GM21526 (cell line): ENCODE measurements at regions not wholly inside any gene's neighbourhood (a gene's known extent, or its start where the extent isn't known, plus 50 kb on each side); places are given as distances from the start of the nearest gene placed in this dataset.

Experiments used
- ATAC-seq: cut with Tn5 transposase; IDR thresholded peaks from one replicate; pipeline ENCODE4 v1.9.1; 2021; ENCODE audit warnings: moderate library complexity; ENCODE audit not compliant: unreplicated experiment, low FRiP score

- no peak for ATAC-seq
These were observed 1768.2 kb upstream of the WWC1 start for GRCh38 chr5:166523206-166523605.

- no peak for ATAC-seq
These were observed 1762.2 kb upstream of the WWC1 start for GRCh38 chr5:166529200-166529599.

- no peak for ATAC-seq
These were observed 1758.8 kb upstream of the WWC1 start for GRCh38 chr5:166532456-166533220.

GRCh38 chr5:166535641-166536040 lies 1755.8 kb upstream of the WWC1 start:
- ATAC-seq = no peak

GRCh38 chr5:166540156-166540555 lies 1751.3 kb upstream of the WWC1 start:
- no peak for ATAC-seq

GRCh38 chr5:166551384-166551783 lies 1740.1 kb upstream of the WWC1 start:
- no peak for ATAC-seq

GRCh38 chr5:166553778-166554177 lies 1737.7 kb upstream of the WWC1 start:
- ATAC-seq = no peak

GRCh38 chr5:166561759-166562158 lies 1729.7 kb upstream of the WWC1 start:
- ATAC-seq = no peak

- ATAC-seq = no peak
These were observed 1729.2 kb upstream of the WWC1 start for GRCh38 chr5:166562246-166562645.

- ATAC-seq = no peak
These were observed 1724.7 kb upstream of the WWC1 start for GRCh38 chr5:166566725-166567124.

- ATAC-seq = no peak
These were observed 1720.6 kb upstream of the WWC1 start for GRCh38 chr5:166570865-166571264.

GRCh38 chr5:166571668-166572067 lies 1719.8 kb upstream of the WWC1 start:
- no peak for ATAC-seq

- ATAC-seq = no peak
These were observed 1715.1 kb upstream of the WWC1 start for GRCh38 chr5:166576323-166576722.

GRCh38 chr5:166581826-166582225 lies 1709.6 kb upstream of the WWC1 start:
- no peak for ATAC-seq

GRCh38 chr5:166582416-166582815 lies 1709.0 kb upstream of the WWC1 start:
- no peak for ATAC-seq

GRCh38 chr5:166594567-166594966 lies 1696.9 kb upstream of the WWC1 start:
- ATAC-seq = no peak

GRCh38 chr5:166595274-166595951 lies 1696.0 kb upstream of the WWC1 start:
- no peak for ATAC-seq

GRCh38 chr5:166596043-166596442 lies 1695.4 kb upstream of the WWC1 start:
- no peak for ATAC-seq

- no peak for ATAC-seq
These were observed 1689.2 kb upstream of the WWC1 start for GRCh38 chr5:166602271-166602670.

- ATAC-seq = no peak
These were observed 1673.9 kb upstream of the WWC1 start for GRCh38 chr5:166617507-166617906.

GRCh38 chr5:166618526-166618925 lies 1672.9 kb upstream of the WWC1 start:
- ATAC-seq = no peak

- ATAC-seq = no peak
These were observed 1666.9 kb upstream of the WWC1 start for GRCh38 chr5:166624573-166624972.
